ENCODE measurements at regions not wholly inside any gene's neighbourhood (a gene's known extent, or its start where the extent isn't known, plus 50 kb on each side); places are given as distances from the start of the nearest gene placed in this dataset.

GRCh38 chr21:15274701-15275485 is 210.1 kb upstream of the NRIP1 start:
- TF ChIP-seq, protein P1, sequence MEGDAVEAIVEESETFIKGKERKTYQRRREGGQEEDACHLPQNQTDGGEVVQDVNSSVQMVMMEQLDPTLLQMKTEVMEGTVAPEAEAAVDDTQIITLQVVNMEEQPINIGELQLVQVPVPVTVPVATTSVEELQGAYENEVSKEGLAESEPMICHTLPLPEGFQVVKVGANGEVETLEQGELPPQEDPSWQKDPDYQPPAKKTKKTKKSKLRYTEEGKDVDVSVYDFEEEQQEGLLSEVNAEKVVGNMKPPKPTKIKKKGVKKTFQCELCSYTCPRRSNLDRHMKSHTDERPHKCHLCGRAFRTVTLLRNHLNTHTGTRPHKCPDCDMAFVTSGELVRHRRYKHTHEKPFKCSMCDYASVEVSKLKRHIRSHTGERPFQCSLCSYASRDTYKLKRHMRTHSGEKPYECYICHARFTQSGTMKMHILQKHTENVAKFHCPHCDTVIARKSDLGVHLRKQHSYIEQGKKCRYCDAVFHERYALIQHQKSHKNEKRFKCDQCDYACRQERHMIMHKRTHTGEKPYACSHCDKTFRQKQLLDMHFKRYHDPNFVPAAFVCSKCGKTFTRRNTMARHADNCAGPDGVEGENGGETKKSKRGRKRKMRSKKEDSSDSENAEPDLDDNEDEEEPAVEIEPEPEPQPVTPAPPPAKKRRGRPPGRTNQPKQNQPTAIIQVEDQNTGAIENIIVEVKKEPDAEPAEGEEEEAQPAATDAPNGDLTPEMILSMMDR (IDR thresholded peaks at IDR 0.05), result no peak
- no peak for TF ChIP-seq ZFX (IDR thresholded peaks at IDR 0.05; ENCODE audit: borderline replicate concordance)
- H3K27ac ChIP-seq, result no peak overlapping the region

DNA sequence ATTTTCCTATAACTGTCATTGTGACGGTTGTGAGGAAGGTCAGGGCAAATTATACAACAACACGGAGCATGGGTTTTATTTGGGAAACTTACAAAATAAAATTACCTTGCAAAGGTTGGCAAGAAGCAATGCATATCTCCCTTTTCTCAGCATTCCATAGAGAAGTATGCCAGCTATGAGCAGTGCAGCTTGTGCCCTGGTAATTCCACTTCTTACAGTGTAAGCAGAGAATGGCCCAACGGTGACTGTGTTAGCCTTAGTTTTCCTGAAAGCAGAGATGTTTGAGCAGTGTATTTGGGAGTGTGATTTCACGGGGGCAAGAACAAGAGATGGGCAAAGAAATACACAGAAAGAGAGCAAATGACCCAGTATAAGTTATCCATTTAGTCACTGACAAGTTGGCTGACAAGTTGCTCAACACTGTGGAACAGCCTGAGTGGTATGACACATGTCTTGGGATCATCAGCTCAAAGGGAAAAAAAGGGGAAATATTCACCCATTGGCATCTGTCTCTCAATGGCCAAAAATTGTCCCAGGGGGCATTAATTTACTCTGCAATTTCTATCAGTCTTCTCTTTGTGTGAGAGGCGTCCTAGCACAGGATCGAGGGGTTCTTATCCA is 210.9 kb upstream of the NRIP1 start:
- H3K27ac ChIP-seq, result no peak overlapping the region
- no peak for TF ChIP-seq ZFX (IDR thresholded peaks at IDR 0.05; ENCODE audit: borderline replicate concordance)
- TF ChIP-seq, protein P1 (IDR thresholded peaks at IDR 0.05), result no peak

- H3K27ac ChIP-seq, result no peak overlapping the region
- TF ChIP-seq ZFX (IDR thresholded peaks at IDR 0.05; ENCODE audit: borderline replicate concordance), result no peak
- TF ChIP-seq, protein P1 (IDR thresholded peaks at IDR 0.05), result no peak
Observed at GRCh38 chr21:15276243-15276642, 211.4 kb upstream of the NRIP1 start.

DNA sequence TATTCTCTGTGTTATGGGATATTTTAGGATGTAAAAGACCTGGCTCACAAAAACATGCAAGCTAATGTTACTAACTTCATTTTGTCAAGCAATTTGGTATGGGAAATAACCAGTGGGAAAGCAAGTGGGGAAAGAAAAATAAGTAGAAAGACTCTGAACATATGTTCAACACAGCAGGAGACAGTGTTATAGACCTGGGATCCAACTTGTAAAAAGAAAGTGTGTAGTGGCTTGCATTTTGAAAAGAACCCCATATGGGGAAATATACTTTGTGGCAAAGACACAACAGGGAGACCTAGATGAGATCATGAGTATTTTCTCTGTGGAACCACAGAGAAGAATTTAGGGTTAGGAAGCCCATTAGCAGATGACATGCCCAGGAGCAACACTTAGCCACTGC is 212.7 kb upstream of the NRIP1 start:
- TF ChIP-seq ZFX (IDR thresholded peaks at IDR 0.05; ENCODE audit: borderline replicate concordance), result no peak
- TF ChIP-seq, protein P1 (IDR thresholded peaks at IDR 0.05), result no peak
- H3K27ac ChIP-seq, result no peak overlapping the region

- TF ChIP-seq, protein P1 (IDR thresholded peaks at IDR 0.05), result no peak
- TF ChIP-seq ZFX (IDR thresholded peaks at IDR 0.05; ENCODE audit: borderline replicate concordance), result no peak
Observed at GRCh38 chr21:15278279-15278678, 213.5 kb upstream of the NRIP1 start.

GRCh38 chr21:15278851-15279250 is 214.1 kb upstream of the NRIP1 start:
- TF ChIP-seq ZFX (IDR thresholded peaks at IDR 0.05; ENCODE audit: borderline replicate concordance), result no peak
- TF ChIP-seq, protein P1 (IDR thresholded peaks at IDR 0.05), result no peak
- H3K27ac ChIP-seq, result no peak overlapping the region

More at GRCh38 chr21:15278279-15278678, 213.5 kb upstream of the NRIP1 start:
- H3K27ac ChIP-seq, result no peak overlapping the region

GRCh38 chr21:15279482-15279881 is 214.7 kb upstream of the NRIP1 start:
- TF ChIP-seq ZFX (IDR thresholded peaks at IDR 0.05; ENCODE audit: borderline replicate concordance), result no peak
- TF ChIP-seq, protein P1 (IDR thresholded peaks at IDR 0.05), result no peak

More at GRCh38 chr21:15279482-15279881, 214.7 kb upstream of the NRIP1 start:
- no peak overlapping the region for H3K27ac ChIP-seq
